ENCODE measurements at regions not wholly inside any gene's neighbourhood (a gene's known extent, or its start where the extent isn't known, plus 50 kb on each side); places are given as distances from the start of the nearest gene placed in this dataset.

GRCh38 chr11:26801601-26802000, 79.7 kb upstream of the SLC5A12 start:
- H3K27me3 ChIP-seq (ENCODE audit: control insufficient read depth in 2 of 2, insufficient read depth in 2 of 2, low read length in 2 of 2), result no peaks in the 10 kb centered on the region
- ATAC-seq (no peak), DNase-seq (ENCODE audit: extremely low read depth in 1 of 4, low spot score in 3 of 4) (no peak), FAIRE-seq (no peak)
- no peaks in the 10 kb centered on the region for H4K20me1 ChIP-seq (replicated peaks; ENCODE audit: control insufficient read depth, insufficient read depth, low read length)
- H3K27ac ChIP-seq (ENCODE audit: extremely low read depth, low read depth, low read length), result no peak overlapping the region
- in situ Hi-C loops (cut with MboI) (no loop called here), intact Hi-C loops (cut with micrococcal nuclease) (no loop called here)
- no peaks in the 10 kb centered on the region for H3K79me2 ChIP-seq (ENCODE audit: control insufficient read depth, insufficient read depth, low read length)
- ChIA-PET POLR2A (no interaction called here), CTCF (ENCODE audit: low intra/inter-chr PET ratio) (no interaction called here)
- H3K4me2 ChIP-seq (ENCODE audit: insufficient read depth, low read length), result no peak overlapping the region
- H3K9ac ChIP-seq (ENCODE audit: insufficient read depth in 1 of 2, low read depth in 2 of 2, low read length in 2 of 2), result no peak overlapping the region
- H3K36me3 ChIP-seq (ENCODE audit: control insufficient read depth, insufficient read depth, low read length), result no peaks in the 10 kb centered on the region
- H2AFZ ChIP-seq (ENCODE audit: low read depth, low read length), result no peak overlapping the region
- H3K9me3 ChIP-seq (replicated peaks; ENCODE audit: control insufficient read depth, insufficient read depth, low read depth, low read length), result no peaks in the 10 kb centered on the region
- BruUV-seq (replicated peaks), result no TSS peak
- H3K9me1 ChIP-seq (ENCODE audit: control insufficient read depth, insufficient read depth, low read length), result no peaks in the 10 kb centered on the region
- H3K4me3 ChIP-seq, result no peak overlapping the region
- WGBS (ENCODE audit: insufficient coverage, low coverage, missing lambda C conversion rate), result 0% methylated on average over 1 of the region's 1 CpG
- no peaks in the 10 kb centered on the region for H3K4me1 ChIP-seq (replicated peaks in 1 of 2; ENCODE audit: control insufficient read depth in 2 of 2, insufficient read depth in 2 of 2, low read length in 2 of 2)
- TF ChIP-seq SIN3B (IDR thresholded peaks at IDR 0.05; ENCODE audit: low read depth), result no peak
- no peak for TF ChIP-seq ZNF311 (CRISPR knock-in tag; IDR thresholded peaks at IDR 0.05)
- TF ChIP-seq GTF2F1 (IDR thresholded peaks at IDR 0.05; ENCODE audit: low read depth, low read length), result no peak
- TF ChIP-seq FOXJ2 (tag; IDR thresholded peaks at IDR 0.05), result no peak
- no peak for TF ChIP-seq CBX2 (IDR thresholded peaks at IDR 0.05; ENCODE audit: insufficient read depth, low read length, poor library complexity, severe bottlenecking)
- no peak for TF ChIP-seq SMARCC2 (IDR thresholded peaks at IDR 0.05; ENCODE audit: low read depth)
- no peak for TF ChIP-seq TEAD4 (IDR thresholded peaks at IDR 0.05; ENCODE audit: low read length)
- TF ChIP-seq TEAD4 (CRISPR knock-in tag; IDR thresholded peaks at IDR 0.05; ENCODE audit: borderline replicate concordance), result no peak
- TF ChIP-seq PTRF (tag; IDR thresholded peaks at IDR 0.05), result no peak
- no peak for TF ChIP-seq NR1H2 (CRISPR knock-in tag; IDR thresholded peaks at IDR 0.05)
- no peak for TF ChIP-seq ZC3H4 (CRISPR knock-in tag; IDR thresholded peaks at IDR 0.05; ENCODE audit: borderline replicate concordance)
- TF ChIP-seq ZNF384 (IDR thresholded peaks at IDR 0.05; ENCODE audit: low read depth, low read length), result no peak
- no peak for TF ChIP-seq TCF7 (IDR thresholded peaks at IDR 0.05; ENCODE audit: borderline replicate concordance)
- no peak for TF ChIP-seq ELF4 (CRISPR knock-in tag; IDR thresholded peaks at IDR 0.05)
- no peak for TF ChIP-seq NONO (IDR thresholded peaks at IDR 0.05; ENCODE audit: low read depth in 2 of 2, low read length in 1 of 2)
- no peak for TF ChIP-seq KDM2B (CRISPR knock-in tag; IDR thresholded peaks at IDR 0.05)
- TF ChIP-seq ARHGAP35 (IDR thresholded peaks at IDR 0.05; ENCODE audit: partially characterized antibody), result no peak

Data from K562 (cell line).